ENCODE measurements at regions not wholly inside any gene's neighbourhood (a gene's known extent, or its start where the extent isn't known, plus 50 kb on each side); places are given as distances from the start of the nearest gene placed in this dataset.

- TF ChIP-seq, protein P1, sequence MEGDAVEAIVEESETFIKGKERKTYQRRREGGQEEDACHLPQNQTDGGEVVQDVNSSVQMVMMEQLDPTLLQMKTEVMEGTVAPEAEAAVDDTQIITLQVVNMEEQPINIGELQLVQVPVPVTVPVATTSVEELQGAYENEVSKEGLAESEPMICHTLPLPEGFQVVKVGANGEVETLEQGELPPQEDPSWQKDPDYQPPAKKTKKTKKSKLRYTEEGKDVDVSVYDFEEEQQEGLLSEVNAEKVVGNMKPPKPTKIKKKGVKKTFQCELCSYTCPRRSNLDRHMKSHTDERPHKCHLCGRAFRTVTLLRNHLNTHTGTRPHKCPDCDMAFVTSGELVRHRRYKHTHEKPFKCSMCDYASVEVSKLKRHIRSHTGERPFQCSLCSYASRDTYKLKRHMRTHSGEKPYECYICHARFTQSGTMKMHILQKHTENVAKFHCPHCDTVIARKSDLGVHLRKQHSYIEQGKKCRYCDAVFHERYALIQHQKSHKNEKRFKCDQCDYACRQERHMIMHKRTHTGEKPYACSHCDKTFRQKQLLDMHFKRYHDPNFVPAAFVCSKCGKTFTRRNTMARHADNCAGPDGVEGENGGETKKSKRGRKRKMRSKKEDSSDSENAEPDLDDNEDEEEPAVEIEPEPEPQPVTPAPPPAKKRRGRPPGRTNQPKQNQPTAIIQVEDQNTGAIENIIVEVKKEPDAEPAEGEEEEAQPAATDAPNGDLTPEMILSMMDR (IDR thresholded peaks at IDR 0.05; ENCODE audit: poor library complexity, severe bottlenecking) = no peak
- TF ChIP-seq, protein P2, sequence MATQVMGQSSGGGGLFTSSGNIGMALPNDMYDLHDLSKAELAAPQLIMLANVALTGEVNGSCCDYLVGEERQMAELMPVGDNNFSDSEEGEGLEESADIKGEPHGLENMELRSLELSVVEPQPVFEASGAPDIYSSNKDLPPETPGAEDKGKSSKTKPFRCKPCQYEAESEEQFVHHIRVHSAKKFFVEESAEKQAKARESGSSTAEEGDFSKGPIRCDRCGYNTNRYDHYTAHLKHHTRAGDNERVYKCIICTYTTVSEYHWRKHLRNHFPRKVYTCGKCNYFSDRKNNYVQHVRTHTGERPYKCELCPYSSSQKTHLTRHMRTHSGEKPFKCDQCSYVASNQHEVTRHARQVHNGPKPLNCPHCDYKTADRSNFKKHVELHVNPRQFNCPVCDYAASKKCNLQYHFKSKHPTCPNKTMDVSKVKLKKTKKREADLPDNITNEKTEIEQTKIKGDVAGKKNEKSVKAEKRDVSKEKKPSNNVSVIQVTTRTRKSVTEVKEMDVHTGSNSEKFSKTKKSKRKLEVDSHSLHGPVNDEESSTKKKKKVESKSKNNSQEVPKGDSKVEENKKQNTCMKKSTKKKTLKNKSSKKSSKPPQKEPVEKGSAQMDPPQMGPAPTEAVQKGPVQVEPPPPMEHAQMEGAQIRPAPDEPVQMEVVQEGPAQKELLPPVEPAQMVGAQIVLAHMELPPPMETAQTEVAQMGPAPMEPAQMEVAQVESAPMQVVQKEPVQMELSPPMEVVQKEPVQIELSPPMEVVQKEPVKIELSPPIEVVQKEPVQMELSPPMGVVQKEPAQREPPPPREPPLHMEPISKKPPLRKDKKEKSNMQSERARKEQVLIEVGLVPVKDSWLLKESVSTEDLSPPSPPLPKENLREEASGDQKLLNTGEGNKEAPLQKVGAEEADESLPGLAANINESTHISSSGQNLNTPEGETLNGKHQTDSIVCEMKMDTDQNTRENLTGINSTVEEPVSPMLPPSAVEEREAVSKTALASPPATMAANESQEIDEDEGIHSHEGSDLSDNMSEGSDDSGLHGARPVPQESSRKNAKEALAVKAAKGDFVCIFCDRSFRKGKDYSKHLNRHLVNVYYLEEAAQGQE (IDR thresholded peaks at IDR 0.05; ENCODE audit: borderline replicate concordance) = no peak
- TF ChIP-seq EZH2 (IDR thresholded peaks at IDR 0.05; ENCODE audit: borderline replicate concordance, insufficient read depth, low read length, poor library complexity, severe bottlenecking) = no peak
- TF ChIP-seq POLR2AphosphoS5 (IDR thresholded peaks at IDR 0.05) = no peak
- TF ChIP-seq RAD21 (conservative IDR thresholded peaks at IDR 0.05) = no peak
- TF ChIP-seq TAF1 (IDR thresholded peaks at IDR 0.05; ENCODE audit: low read depth) = no peak
- TF ChIP-seq MXI1 (conservative IDR thresholded peaks at IDR 0.05; ENCODE audit: poor library complexity, severe bottlenecking) = no peak
- TF ChIP-seq EP300 (conservative IDR thresholded peaks at IDR 0.05; ENCODE audit: poor library complexity, severe bottlenecking) = no peak
- TF ChIP-seq SMC3 (conservative IDR thresholded peaks at IDR 0.05; ENCODE audit: poor library complexity) = no peak
Observed at GRCh38 chr14:85344171-85344570, 185.8 kb upstream of the FLRT2 start.
